ENCODE measurements at regions not wholly inside any gene's neighbourhood (a gene's known extent, or its start where the extent isn't known, plus 50 kb on each side); places are given as distances from the start of the nearest gene placed in this dataset.

DNA sequence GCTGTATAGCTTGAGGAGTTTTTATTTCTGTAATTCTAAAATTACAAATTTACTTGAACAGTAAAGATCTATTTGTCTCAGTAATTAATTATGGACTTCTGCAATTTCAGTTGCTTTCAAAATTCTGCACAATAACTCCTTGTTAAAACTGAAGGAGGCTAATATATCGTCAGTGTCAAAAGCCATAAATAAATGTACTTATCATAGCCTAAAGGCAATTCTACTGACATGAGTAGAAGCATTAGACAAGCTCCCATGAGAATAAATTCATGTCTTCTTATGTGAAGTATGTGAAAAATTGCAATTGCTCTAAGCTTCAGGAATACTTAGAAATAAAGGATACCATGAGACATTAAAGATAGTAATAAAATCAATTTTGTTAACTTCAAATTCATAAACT lies 381.2 kb upstream of the PCDH10 start:
- no peak for TF ChIP-seq REST (IDR thresholded peaks at IDR 0.05)
- TF ChIP-seq, protein P1, sequence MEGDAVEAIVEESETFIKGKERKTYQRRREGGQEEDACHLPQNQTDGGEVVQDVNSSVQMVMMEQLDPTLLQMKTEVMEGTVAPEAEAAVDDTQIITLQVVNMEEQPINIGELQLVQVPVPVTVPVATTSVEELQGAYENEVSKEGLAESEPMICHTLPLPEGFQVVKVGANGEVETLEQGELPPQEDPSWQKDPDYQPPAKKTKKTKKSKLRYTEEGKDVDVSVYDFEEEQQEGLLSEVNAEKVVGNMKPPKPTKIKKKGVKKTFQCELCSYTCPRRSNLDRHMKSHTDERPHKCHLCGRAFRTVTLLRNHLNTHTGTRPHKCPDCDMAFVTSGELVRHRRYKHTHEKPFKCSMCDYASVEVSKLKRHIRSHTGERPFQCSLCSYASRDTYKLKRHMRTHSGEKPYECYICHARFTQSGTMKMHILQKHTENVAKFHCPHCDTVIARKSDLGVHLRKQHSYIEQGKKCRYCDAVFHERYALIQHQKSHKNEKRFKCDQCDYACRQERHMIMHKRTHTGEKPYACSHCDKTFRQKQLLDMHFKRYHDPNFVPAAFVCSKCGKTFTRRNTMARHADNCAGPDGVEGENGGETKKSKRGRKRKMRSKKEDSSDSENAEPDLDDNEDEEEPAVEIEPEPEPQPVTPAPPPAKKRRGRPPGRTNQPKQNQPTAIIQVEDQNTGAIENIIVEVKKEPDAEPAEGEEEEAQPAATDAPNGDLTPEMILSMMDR (IDR thresholded peaks at IDR 0.05; ENCODE audit: low read depth, low read length, missing input control): no peak
- no peak for TF ChIP-seq JUND (IDR thresholded peaks at IDR 0.05)
- TF ChIP-seq HNF4A (conservative IDR thresholded peaks at IDR 0.05): no peak
- TF ChIP-seq GABPA (IDR thresholded peaks at IDR 0.05 in 1 of 2, conservative IDR thresholded peaks at IDR 0.05 in 1 of 2): no peak
- no peak for TF ChIP-seq YY1 (IDR thresholded peaks at IDR 0.05)
- TF ChIP-seq ZBTB33 (IDR thresholded peaks at IDR 0.05): no peak
- no peak for TF ChIP-seq RAD21 (IDR thresholded peaks at IDR 0.05)
- no peak for TF ChIP-seq ATF3 (IDR thresholded peaks at IDR 0.05)
- TF ChIP-seq RXRA (IDR thresholded peaks at IDR 0.05): no peak
- no peak for TF ChIP-seq EGR1 (IDR thresholded peaks at IDR 0.05; ENCODE audit: low read depth in 2 of 2)
- TF ChIP-seq, protein P2, sequence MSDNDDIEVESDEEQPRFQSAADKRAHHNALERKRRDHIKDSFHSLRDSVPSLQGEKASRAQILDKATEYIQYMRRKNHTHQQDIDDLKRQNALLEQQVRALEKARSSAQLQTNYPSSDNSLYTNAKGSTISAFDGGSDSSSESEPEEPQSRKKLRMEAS (IDR thresholded peaks at IDR 0.05): no peak
- no peak for TF ChIP-seq SP1 (IDR thresholded peaks at IDR 0.05)

Data from liver (tissue), 3 donors.